SK-N-SH (cell line): ENCODE measurements at regions not wholly inside any gene's neighbourhood (a gene's known extent, or its start where the extent isn't known, plus 50 kb on each side); places are given as distances from the start of the nearest gene placed in this dataset.
A peak's percentile ranks its signal among the peaks of the same experiment; 100 is the strongest.

Source experiments
- CTCF ChIA-PET: fragments of 300-600, 350-600 bp; formaldehyde crosslinking; extraction: SDS; loops from one replicate; lab custom pipeline; 2021; lab: Yijun Ruan, JAX
- POLR2A ChIA-PET: fragments of 350-600 bp; sonication (Branson Sonifier 250); formaldehyde crosslinking; extraction: SDS; loops from one replicate; lab custom pipeline; 2020; ENCODE audit warnings: antibody characterized with exemption, inconsistent platforms; lab: Yijun Ruan, JAX
- DNase-seq: peaks from one replicate; pipeline ENCODE4 v3.0.0; 2012
- H2AFZ ChIP-seq: fragments of 200-600 bp; sonication (generic); 2 replicates; pipeline ENCODE4 v1.8.1; 2016; ENCODE audit warnings: antibody characterized with exemption, mild to moderate bottlenecking, low read depth
- H3F3A ChIP-seq: fragments of 200-600 bp; sonication (generic); replicated peaks from 2 replicates; pipeline ENCODE3; 2016; ENCODE audit warnings: antibody characterized with exemption, mild to moderate bottlenecking; ENCODE audit not compliant: insufficient read depth
- H3K27ac ChIP-seq, 2 experiments: fragments of 200-500 bp in 1 of 2; fragments of 200-600 bp in 1 of 2; sonication (Bioruptor generic) in 1 of 2; sonication (generic), shearing (Covaris generic) in 1 of 2; 2 replicates each; pipeline versions ENCODE4 v1.5.1 to v1.6.1; 2014 to 2016; ENCODE audit warnings: low read depth in 2 of 2, inconsistent platforms in 1 of 2, low read length in 1 of 2, mild to moderate bottlenecking in 1 of 2, mixed read lengths in 1 of 2
- H3K27me3 ChIP-seq: fragments of 200-600 bp; sonication (generic), shearing (Covaris generic); 2 replicates; pipeline ENCODE4 v1.6.1; 2016; ENCODE audit warnings: mixed run types; ENCODE audit not compliant: insufficient read depth
- H3K36me3 ChIP-seq, 2 experiments: fragments of 200-500 bp in 1 of 2; fragments of 200-600 bp in 1 of 2; sonication (Bioruptor generic) in 1 of 2; sonication (generic) in 1 of 2; replicated peaks in 1 of 2; 2 replicates each; pipeline versions ENCODE3 to v1.5.1; 2014 to 2016; ENCODE audit warnings: low read length in 1 of 2, mild to moderate bottlenecking in 1 of 2; ENCODE audit not compliant: insufficient read depth in 2 of 2, control insufficient read depth in 1 of 2
- H3K4me1 ChIP-seq, 2 experiments: fragments of 200-500 bp in 1 of 2; fragments of 200-600 bp in 1 of 2; sonication (Bioruptor generic) in 1 of 2; sonication (generic), shearing (Covaris generic) in 1 of 2; 2 replicates each; pipeline versions ENCODE4 v1.5.1 to v1.6.1; 2014 to 2016; ENCODE audit warnings: low read depth in 1 of 2, low read length in 1 of 2, mixed run types in 1 of 2; ENCODE audit not compliant: insufficient read depth in 2 of 2, control insufficient read depth in 1 of 2
- H3K4me2 ChIP-seq: fragments of 200-600 bp; sonication (generic), shearing (Covaris generic); 2 replicates; pipeline ENCODE4 v1.6.1; 2017; ENCODE audit warnings: mixed run types
- H3K4me3 ChIP-seq, 2 experiments: fragments of 200-500 bp in 1 of 2; fragments of 200-600 bp in 1 of 2; sonication (Bioruptor generic) in 1 of 2; sonication (generic), shearing (Covaris generic) in 1 of 2; 2 replicates each; pipeline versions ENCODE4 v1.5.1 to v1.8.1; 2014 to 2016; ENCODE audit warnings: low read depth in 2 of 2, inconsistent platforms in 1 of 2, low read length in 1 of 2, mild to moderate bottlenecking in 1 of 2, mixed read lengths in 1 of 2, moderate library complexity in 1 of 2
- H3K79me2 ChIP-seq: fragments of 200-600 bp; sonication (generic); 2 replicates; pipeline ENCODE4 v1.8.1; 2017; ENCODE audit warnings: mild to moderate bottlenecking; ENCODE audit not compliant: insufficient read depth
- H3K9ac ChIP-seq: fragments of 200-600 bp; sonication (generic); 2 replicates; pipeline ENCODE4 v1.6.1; 2017; ENCODE audit warnings: mixed run types
- H3K9me2 ChIP-seq: fragments of 200-600 bp; sonication (generic); 2 replicates; pipeline ENCODE4 v1.6.1; 2017; ENCODE audit warnings: mixed run types
- H3K9me3 ChIP-seq: fragments of 200-600 bp; sonication (generic); 2 replicates; pipeline ENCODE4 v1.6.1; 2017; ENCODE audit warnings: mixed run types, mild to moderate bottlenecking, moderate library complexity
- H4K20me1 ChIP-seq: fragments of 200-600 bp; sonication (generic); 2 replicates; pipeline ENCODE4 v1.6.1; 2017; ENCODE audit warnings: mild to moderate bottlenecking, mixed run types; ENCODE audit not compliant: insufficient read depth
- GABPA ChIP-seq: IDR thresholded peaks from 2 replicates; pipeline ENCODE4 v1.4.0; 2012; ENCODE audit warnings: low read depth, mild to moderate bottlenecking
- JUND ChIP-seq: IDR thresholded peaks from 2 replicates; pipeline ENCODE4 v1.4.0; 2012
- MXI1 ChIP-seq: IDR thresholded peaks from 2 replicates; pipeline ENCODE4 v1.6.1; 2012; ENCODE audit warnings: mild to moderate bottlenecking, low read depth, low read length, improper control_type of control experiment
- NFIC ChIP-seq: IDR thresholded peaks from 2 replicates; pipeline ENCODE4 v1.4.0; 2012; ENCODE audit warnings: borderline replicate concordance
- POLR2AphosphoS5 ChIP-seq: IDR thresholded peaks from 2 replicates; pipeline ENCODE4 v1.6.1; 2012; ENCODE audit warnings: low read depth, low read length
- RAD21 ChIP-seq: IDR thresholded peaks from 2 replicates; pipeline ENCODE4 v1.6.1; 2012; ENCODE audit warnings: mild to moderate bottlenecking, low read length
- RCOR1 ChIP-seq: fragments of 150-350 bp; IDR thresholded peaks from 2 replicates; pipeline ENCODE4 v1.6.1; 2017; ENCODE audit warnings: antibody characterized with exemption, low read length
- RXRA ChIP-seq: IDR thresholded peaks from 2 replicates; pipeline ENCODE4 v1.4.0; 2012; ENCODE audit warnings: low read depth, mild to moderate bottlenecking, borderline replicate concordance
- SMC3 ChIP-seq: IDR thresholded peaks from 2 replicates; pipeline ENCODE4 v1.6.1; 2012; ENCODE audit warnings: low read depth, low read length, improper control_type of control experiment
- TAF1 ChIP-seq: IDR thresholded peaks from 2 replicates; pipeline ENCODE4 v1.6.1; 2012; ENCODE audit warnings: low read depth, mild to moderate bottlenecking, low read length, moderate library complexity, borderline replicate concordance
- TCF12 ChIP-seq: IDR thresholded peaks from 2 replicates; pipeline ENCODE4 v1.4.0; 2012
- WGBS: methylation state at CpG from one replicate; pipeline ENCODE4 v1.1.6; 2017; ENCODE audit warnings: low lambda C conversion rate; 5-methylcytosine and 5-hydroxymethylcytosine counted together
- TF ChIP-seq, protein P1 (sequence below): fragments of 200-600 bp; sonication (generic); IDR thresholded peaks from 2 replicates; pipeline ENCODE4 v1.6.1; 2017; ENCODE audit warnings: antibody characterized with exemption, mild to moderate bottlenecking, moderate library complexity
- TF ChIP-seq, protein P2 (sequence below): IDR thresholded peaks from 2 replicates; pipeline ENCODE4 v1.4.0; 2012; ENCODE audit warnings: low read depth, borderline replicate concordance
- TF ChIP-seq, protein P3 (sequence below): IDR thresholded peaks from 2 replicates; pipeline ENCODE4 v1.4.0; 2012; ENCODE audit warnings: low read depth
- TF ChIP-seq, protein P4 (sequence below): IDR thresholded peaks from 2 replicates; pipeline ENCODE4; 2012
- TF ChIP-seq, protein P5 (sequence below): IDR thresholded peaks from 2 replicates; pipeline ENCODE4 v1.4.0; 2012; ENCODE audit warnings: low read depth, borderline replicate concordance
- TF ChIP-seq, protein P6 (sequence below): fragments of 150-350 bp; IDR thresholded peaks from 2 replicates; pipeline ENCODE4 v1.6.1; 2016; ENCODE audit warnings: mild to moderate bottlenecking, low read depth, low read length
- TF ChIP-seq, protein P7 (sequence below): IDR thresholded peaks from 2 replicates; pipeline ENCODE4 v1.6.1; 2012; ENCODE audit warnings: mild to moderate bottlenecking, low read depth, low read length, moderate library complexity

DNA sequence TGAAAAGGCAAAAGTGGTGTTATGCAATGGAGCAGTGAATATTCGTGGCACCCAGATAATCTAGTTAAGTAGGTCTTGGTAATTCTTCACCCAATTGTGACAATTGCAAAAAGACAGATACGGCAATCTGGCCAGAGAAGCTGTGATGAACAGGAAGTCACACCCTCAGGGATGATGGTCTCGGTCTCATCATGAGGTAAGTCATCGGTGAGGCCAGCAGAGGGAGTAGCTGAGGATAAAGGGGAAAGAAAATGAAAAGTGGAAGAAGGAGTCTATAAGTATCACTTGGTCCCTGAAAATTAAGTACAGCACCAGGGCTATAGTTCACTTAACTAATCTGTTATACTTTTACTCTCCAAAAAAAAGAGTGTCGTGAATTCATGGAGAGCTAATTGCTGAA is 258.8 kb upstream of the NCAM2 start:
- Histone ChIP-seq H3K4me1 (no peaks in the 10 kb centered on the region), H3F3A (no peaks in the 10 kb centered on the region), H3K9me2 (no peaks in the 10 kb centered on the region), H3K4me3 (no peak overlapping the region), H3K27ac (no peak overlapping the region), H3K4me2 (no peak overlapping the region), H3K27me3 (no peaks in the 10 kb centered on the region), H2AFZ (no peak overlapping the region), H3K9ac (no peak overlapping the region), H3K36me3 (no peaks in the 10 kb centered on the region), H4K20me1 (no peaks in the 10 kb centered on the region), H3K79me2 (no peaks in the 10 kb centered on the region), H3K9me3 (no peaks in the 10 kb centered on the region)
- 22% methylated on average over 5 of the region's 5 CpGs for WGBS
- TF ChIP-seq POLR2AphosphoS5 (no peak), RAD21 (0 out of 2 replicates have a peak, but pooled peaks have one; percentile 23), SMC3 (peak; percentile 12; the same call in 1 of the 2 replicates), MXI1 (no peak)
- TF ChIP-seq, protein P1, sequence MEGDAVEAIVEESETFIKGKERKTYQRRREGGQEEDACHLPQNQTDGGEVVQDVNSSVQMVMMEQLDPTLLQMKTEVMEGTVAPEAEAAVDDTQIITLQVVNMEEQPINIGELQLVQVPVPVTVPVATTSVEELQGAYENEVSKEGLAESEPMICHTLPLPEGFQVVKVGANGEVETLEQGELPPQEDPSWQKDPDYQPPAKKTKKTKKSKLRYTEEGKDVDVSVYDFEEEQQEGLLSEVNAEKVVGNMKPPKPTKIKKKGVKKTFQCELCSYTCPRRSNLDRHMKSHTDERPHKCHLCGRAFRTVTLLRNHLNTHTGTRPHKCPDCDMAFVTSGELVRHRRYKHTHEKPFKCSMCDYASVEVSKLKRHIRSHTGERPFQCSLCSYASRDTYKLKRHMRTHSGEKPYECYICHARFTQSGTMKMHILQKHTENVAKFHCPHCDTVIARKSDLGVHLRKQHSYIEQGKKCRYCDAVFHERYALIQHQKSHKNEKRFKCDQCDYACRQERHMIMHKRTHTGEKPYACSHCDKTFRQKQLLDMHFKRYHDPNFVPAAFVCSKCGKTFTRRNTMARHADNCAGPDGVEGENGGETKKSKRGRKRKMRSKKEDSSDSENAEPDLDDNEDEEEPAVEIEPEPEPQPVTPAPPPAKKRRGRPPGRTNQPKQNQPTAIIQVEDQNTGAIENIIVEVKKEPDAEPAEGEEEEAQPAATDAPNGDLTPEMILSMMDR, result peak; percentile 40
- TF ChIP-seq, protein P2, sequence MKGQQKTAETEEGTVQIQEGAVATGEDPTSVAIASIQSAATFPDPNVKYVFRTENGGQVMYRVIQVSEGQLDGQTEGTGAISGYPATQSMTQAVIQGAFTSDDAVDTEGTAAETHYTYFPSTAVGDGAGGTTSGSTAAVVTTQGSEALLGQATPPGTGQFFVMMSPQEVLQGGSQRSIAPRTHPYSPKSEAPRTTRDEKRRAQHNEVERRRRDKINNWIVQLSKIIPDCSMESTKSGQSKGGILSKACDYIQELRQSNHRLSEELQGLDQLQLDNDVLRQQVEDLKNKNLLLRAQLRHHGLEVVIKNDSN, result no peak
- POLR2A ChIA-PET, result no interaction called here
- DNase-seq, result peak; percentile 17
- CTCF ChIA-PET, result interaction anchor here (0.6 to 1.6 kb wide), 4 partner anchors 9 to 172 kb away, joined by 3 read pairs; no protein-coding TSS in a partner anchor

DNA sequence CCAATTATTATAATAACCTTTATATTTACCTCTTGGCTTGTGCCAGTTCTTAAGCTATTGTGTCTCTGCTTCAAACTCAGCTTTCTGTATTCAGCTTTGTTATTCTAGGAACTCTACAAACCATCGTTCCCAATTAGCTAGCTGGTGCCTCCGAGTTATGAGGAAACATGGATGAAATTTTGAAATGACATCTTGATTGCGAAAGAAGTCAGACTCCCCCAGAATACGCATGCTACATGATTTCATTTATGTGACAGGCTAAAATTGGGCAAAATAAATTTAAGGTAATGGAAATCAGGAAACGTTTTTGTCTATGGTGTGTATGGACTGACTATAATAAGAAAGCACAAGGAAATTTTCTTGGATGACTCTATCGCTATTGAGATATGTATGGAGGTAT is 256.8 kb upstream of the NCAM2 start:
- H3K27ac ChIP-seq, result no peak overlapping the region
- no peaks in the 10 kb centered on the region for H3F3A ChIP-seq
- ChIA-PET CTCF (interaction anchor here (0.9 kb wide), 1 partner anchor 230 kb away, joined by 3 read pairs; no protein-coding TSS in a partner anchor), POLR2A (no interaction called here)
- no peaks in the 10 kb centered on the region for H3K9me3 ChIP-seq
- H3K4me2 ChIP-seq, result no peak overlapping the region
- H3K9ac ChIP-seq, result no peak overlapping the region
- H3K9me2 ChIP-seq, result no peaks in the 10 kb centered on the region
- no peaks in the 10 kb centered on the region for H4K20me1 ChIP-seq
- no peaks in the 10 kb centered on the region for H3K27me3 ChIP-seq
- H3K36me3 ChIP-seq, result no peaks in the 10 kb centered on the region
- no peak overlapping the region for H2AFZ ChIP-seq
- H3K4me1 ChIP-seq, result no peaks in the 10 kb centered on the region
- H3K79me2 ChIP-seq, result no peaks in the 10 kb centered on the region
- DNase-seq, result no peak
- no peak overlapping the region for H3K4me3 ChIP-seq
- 36% methylated on average over 6 of the region's 6 CpGs for WGBS
- TF ChIP-seq RXRA (no peak), TCF12 (no peak), JUND (no peak), TAF1 (no peak), GABPA (no peak), MXI1 (no peak), NFIC (no peak), SMC3 (no peak), RCOR1 (no peak)
- TF ChIP-seq, protein P3, sequence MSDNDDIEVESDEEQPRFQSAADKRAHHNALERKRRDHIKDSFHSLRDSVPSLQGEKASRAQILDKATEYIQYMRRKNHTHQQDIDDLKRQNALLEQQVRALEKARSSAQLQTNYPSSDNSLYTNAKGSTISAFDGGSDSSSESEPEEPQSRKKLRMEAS, result no peak
- TF ChIP-seq, protein P4, sequence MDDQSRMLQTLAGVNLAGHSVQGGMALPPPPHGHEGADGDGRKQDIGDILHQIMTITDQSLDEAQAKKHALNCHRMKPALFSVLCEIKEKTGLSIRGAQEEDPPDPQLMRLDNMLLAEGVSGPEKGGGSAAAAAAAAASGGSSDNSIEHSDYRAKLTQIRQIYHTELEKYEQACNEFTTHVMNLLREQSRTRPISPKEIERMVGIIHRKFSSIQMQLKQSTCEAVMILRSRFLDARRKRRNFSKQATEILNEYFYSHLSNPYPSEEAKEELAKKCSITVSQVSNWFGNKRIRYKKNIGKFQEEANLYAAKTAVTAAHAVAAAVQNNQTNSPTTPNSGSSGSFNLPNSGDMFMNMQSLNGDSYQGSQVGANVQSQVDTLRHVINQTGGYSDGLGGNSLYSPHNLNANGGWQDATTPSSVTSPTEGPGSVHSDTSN, result no peak
- TF ChIP-seq, protein P5, sequence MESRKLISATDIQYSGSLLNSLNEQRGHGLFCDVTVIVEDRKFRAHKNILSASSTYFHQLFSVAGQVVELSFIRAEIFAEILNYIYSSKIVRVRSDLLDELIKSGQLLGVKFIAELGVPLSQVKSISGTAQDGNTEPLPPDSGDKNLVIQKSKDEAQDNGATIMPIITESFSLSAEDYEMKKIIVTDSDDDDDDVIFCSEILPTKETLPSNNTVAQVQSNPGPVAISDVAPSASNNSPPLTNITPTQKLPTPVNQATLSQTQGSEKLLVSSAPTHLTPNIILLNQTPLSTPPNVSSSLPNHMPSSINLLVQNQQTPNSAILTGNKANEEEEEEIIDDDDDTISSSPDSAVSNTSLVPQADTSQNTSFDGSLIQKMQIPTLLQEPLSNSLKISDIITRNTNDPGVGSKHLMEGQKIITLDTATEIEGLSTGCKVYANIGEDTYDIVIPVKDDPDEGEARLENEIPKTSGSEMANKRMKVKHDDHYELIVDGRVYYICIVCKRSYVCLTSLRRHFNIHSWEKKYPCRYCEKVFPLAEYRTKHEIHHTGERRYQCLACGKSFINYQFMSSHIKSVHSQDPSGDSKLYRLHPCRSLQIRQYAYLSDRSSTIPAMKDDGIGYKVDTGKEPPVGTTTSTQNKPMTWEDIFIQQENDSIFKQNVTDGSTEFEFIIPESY, result no peak
- TF ChIP-seq, protein P6, sequence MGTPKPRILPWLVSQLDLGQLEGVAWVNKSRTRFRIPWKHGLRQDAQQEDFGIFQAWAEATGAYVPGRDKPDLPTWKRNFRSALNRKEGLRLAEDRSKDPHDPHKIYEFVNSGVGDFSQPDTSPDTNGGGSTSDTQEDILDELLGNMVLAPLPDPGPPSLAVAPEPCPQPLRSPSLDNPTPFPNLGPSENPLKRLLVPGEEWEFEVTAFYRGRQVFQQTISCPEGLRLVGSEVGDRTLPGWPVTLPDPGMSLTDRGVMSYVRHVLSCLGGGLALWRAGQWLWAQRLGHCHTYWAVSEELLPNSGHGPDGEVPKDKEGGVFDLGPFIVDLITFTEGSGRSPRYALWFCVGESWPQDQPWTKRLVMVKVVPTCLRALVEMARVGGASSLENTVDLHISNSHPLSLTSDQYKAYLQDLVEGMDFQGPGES, result no peak
- TF ChIP-seq, protein P7, sequence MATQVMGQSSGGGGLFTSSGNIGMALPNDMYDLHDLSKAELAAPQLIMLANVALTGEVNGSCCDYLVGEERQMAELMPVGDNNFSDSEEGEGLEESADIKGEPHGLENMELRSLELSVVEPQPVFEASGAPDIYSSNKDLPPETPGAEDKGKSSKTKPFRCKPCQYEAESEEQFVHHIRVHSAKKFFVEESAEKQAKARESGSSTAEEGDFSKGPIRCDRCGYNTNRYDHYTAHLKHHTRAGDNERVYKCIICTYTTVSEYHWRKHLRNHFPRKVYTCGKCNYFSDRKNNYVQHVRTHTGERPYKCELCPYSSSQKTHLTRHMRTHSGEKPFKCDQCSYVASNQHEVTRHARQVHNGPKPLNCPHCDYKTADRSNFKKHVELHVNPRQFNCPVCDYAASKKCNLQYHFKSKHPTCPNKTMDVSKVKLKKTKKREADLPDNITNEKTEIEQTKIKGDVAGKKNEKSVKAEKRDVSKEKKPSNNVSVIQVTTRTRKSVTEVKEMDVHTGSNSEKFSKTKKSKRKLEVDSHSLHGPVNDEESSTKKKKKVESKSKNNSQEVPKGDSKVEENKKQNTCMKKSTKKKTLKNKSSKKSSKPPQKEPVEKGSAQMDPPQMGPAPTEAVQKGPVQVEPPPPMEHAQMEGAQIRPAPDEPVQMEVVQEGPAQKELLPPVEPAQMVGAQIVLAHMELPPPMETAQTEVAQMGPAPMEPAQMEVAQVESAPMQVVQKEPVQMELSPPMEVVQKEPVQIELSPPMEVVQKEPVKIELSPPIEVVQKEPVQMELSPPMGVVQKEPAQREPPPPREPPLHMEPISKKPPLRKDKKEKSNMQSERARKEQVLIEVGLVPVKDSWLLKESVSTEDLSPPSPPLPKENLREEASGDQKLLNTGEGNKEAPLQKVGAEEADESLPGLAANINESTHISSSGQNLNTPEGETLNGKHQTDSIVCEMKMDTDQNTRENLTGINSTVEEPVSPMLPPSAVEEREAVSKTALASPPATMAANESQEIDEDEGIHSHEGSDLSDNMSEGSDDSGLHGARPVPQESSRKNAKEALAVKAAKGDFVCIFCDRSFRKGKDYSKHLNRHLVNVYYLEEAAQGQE, result no peak
